ENCODE measurements at regions not wholly inside any gene's neighbourhood (a gene's known extent, or its start where the extent isn't known, plus 50 kb on each side); places are given as distances from the start of the nearest gene placed in this dataset.

DNA sequence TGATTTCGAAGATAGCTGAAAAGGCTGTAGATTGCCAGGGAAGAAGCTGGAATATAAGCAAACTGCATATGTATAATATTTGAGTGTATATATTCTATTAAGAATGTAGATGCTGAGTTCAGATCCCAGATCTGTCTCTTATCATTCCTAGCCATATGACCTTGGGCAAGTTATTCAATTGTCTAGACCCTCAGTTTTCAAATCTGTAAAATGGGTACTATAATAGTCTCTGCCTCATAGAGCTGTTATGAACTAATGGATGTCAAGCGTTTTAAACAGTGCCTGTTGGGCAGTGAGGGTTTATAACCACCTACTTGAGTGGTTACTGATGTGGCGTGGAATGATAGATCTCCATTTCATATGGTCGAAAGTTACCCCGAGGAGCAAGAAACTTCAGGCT lies 130.4 kb downstream of the GAS1 start:
- Mint-ChIP-seq H3K4me1 (no peaks in the 10 kb centered on the region), H3K27ac (no peak overlapping the region), H3K9me3 (ENCODE audit: insufficient read depth) (no peaks in the 10 kb centered on the region), H3K27me3 (no peaks in the 10 kb centered on the region), H3K4me3 (no peak overlapping the region)
- Histone ChIP-seq H3K36me3 (replicated peaks in 1 of 2; ENCODE audit: control extremely low read depth in 1 of 2, control insufficient read depth in 1 of 2, extremely low read depth in 1 of 2, insufficient read depth in 2 of 2, low read length in 1 of 2) (no peaks in the 10 kb centered on the region), H3K27ac (ENCODE audit: low read length in 2 of 2) (no peak overlapping the region), H2AFZ (ENCODE audit: insufficient read depth, low read depth, low read length, poor library complexity, severe bottlenecking) (no peak overlapping the region), H3K27me3 (replicated peaks in 1 of 4; ENCODE audit: control extremely low read depth in 1 of 4, control insufficient read depth in 3 of 4, insufficient read depth in 4 of 4, low read length in 3 of 4) (no peaks in the 10 kb centered on the region), H3K4me2 (replicated peaks; ENCODE audit: low read depth, low read length, poor library complexity, severe bottlenecking) (no peak overlapping the region), H3K4me3 (ENCODE audit: control extremely low read depth in 1 of 5, extremely low read depth in 1 of 5, insufficient read depth in 1 of 5, low read depth in 2 of 5, low read length in 4 of 5) (no peak overlapping the region), H3K9ac (ENCODE audit: low read length) (no peak overlapping the region), H3K9me3 (ENCODE audit: control extremely low read depth in 1 of 3, control insufficient read depth in 2 of 3, insufficient read depth in 1 of 3, low read length in 2 of 3) (peaks cover 0 to 15% (median 0%) of the 10 kb centered on the region in 3 donors), H3K4me1 (ENCODE audit: control insufficient read depth in 2 of 2, insufficient read depth in 2 of 2, low read length in 2 of 2) (no peaks in the 10 kb centered on the region), H4K20me1 (ENCODE audit: control insufficient read depth, insufficient read depth, low read length, poor library complexity, severe bottlenecking) (no peaks in the 10 kb centered on the region), H3K79me2 (ENCODE audit: control insufficient read depth, insufficient read depth, low read length) (no peaks in the 10 kb centered on the region)
- POLR2A ChIA-PET = no interaction called here
- intact Hi-C loops (cut with micrococcal nuclease) = no loop called here
- TF ChIP-seq, protein P1, sequence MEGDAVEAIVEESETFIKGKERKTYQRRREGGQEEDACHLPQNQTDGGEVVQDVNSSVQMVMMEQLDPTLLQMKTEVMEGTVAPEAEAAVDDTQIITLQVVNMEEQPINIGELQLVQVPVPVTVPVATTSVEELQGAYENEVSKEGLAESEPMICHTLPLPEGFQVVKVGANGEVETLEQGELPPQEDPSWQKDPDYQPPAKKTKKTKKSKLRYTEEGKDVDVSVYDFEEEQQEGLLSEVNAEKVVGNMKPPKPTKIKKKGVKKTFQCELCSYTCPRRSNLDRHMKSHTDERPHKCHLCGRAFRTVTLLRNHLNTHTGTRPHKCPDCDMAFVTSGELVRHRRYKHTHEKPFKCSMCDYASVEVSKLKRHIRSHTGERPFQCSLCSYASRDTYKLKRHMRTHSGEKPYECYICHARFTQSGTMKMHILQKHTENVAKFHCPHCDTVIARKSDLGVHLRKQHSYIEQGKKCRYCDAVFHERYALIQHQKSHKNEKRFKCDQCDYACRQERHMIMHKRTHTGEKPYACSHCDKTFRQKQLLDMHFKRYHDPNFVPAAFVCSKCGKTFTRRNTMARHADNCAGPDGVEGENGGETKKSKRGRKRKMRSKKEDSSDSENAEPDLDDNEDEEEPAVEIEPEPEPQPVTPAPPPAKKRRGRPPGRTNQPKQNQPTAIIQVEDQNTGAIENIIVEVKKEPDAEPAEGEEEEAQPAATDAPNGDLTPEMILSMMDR (IDR thresholded peaks at IDR 0.05) = no peak
- no peak for TF ChIP-seq EZH2 (IDR thresholded peaks at IDR 0.05; ENCODE audit: borderline replicate concordance, insufficient read depth, low read depth, low read length, poor library complexity, severe bottlenecking)
- ATAC-seq (ENCODE audit: low read depth) (no peak), DNase-seq (no peak)
- WGBS (ENCODE audit: insufficient coverage) = 94% methylated on average over 4 of the region's 5 CpGs
- CTCF ChIA-PET = no interaction called here

DNA sequence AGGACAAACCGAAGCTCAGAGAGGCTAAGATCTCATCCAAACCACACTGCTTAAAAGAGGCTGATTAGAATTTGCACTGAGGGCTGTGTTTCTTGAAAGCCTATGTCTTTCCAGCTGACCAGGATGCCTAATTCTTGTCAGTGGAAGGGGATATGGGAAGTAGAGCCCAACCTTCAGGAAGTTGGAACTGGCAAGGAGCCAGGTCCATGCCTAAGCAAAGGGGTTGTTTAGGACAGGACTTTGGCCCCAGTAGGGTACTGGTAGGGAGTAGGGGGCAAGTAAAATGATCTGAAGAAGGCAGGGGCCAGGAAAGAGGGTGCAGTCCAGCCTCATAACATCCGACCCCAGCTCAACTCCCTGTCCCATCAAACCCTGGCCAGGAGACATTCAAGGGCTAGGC lies 130.9 kb downstream of the GAS1 start:
- no peak for DNase-seq
- no peak overlapping the region for H3K4me3 Mint-ChIP-seq
- no peaks in the 10 kb centered on the region for H3K9me3 Mint-ChIP-seq (ENCODE audit: insufficient read depth)
- H3K27ac Mint-ChIP-seq = no peak overlapping the region
- no peak overlapping the region for H3K9ac ChIP-seq (ENCODE audit: low read length)
- no peak overlapping the region for H2AFZ ChIP-seq (ENCODE audit: insufficient read depth, low read depth, low read length, poor library complexity, severe bottlenecking)
- no peak for TF ChIP-seq EZH2 (IDR thresholded peaks at IDR 0.05; ENCODE audit: borderline replicate concordance, insufficient read depth, low read depth, low read length, poor library complexity, severe bottlenecking)
- TF ChIP-seq, protein P1 (IDR thresholded peaks at IDR 0.05) = no peak
- no peaks in the 10 kb centered on the region for H3K27me3 Mint-ChIP-seq
- ChIA-PET CTCF (no interaction called here), POLR2A (no interaction called here)
- H3K4me2 ChIP-seq (replicated peaks; ENCODE audit: low read depth, low read length, poor library complexity, severe bottlenecking) = no peak overlapping the region
- no peaks in the 10 kb centered on the region for H4K20me1 ChIP-seq (ENCODE audit: control insufficient read depth, insufficient read depth, low read length, poor library complexity, severe bottlenecking)
- no CpG with 5 or more reads among the region's 2 CpGs for WGBS (ENCODE audit: insufficient coverage)
- H3K9me3 ChIP-seq (ENCODE audit: control extremely low read depth in 1 of 3, control insufficient read depth in 2 of 3, insufficient read depth in 1 of 3, low read length in 2 of 3) = peaks cover 0 to 15% (median 0%) of the 10 kb centered on the region in 3 donors
- intact Hi-C loops (cut with micrococcal nuclease) = no loop called here
- H3K4me1 Mint-ChIP-seq = no peaks in the 10 kb centered on the region
- ATAC-seq (ENCODE audit: low read depth) = no peak
- H3K36me3 ChIP-seq (replicated peaks in 1 of 2; ENCODE audit: control extremely low read depth in 1 of 2, control insufficient read depth in 1 of 2, extremely low read depth in 1 of 2, insufficient read depth in 2 of 2, low read length in 1 of 2) = no peaks in the 10 kb centered on the region
- H3K27me3 ChIP-seq (replicated peaks in 1 of 4; ENCODE audit: control extremely low read depth in 1 of 4, control insufficient read depth in 3 of 4, insufficient read depth in 4 of 4, low read length in 3 of 4) = no peaks in the 10 kb centered on the region
- no peak overlapping the region for H3K4me3 ChIP-seq (ENCODE audit: control extremely low read depth in 1 of 5, extremely low read depth in 1 of 5, insufficient read depth in 1 of 5, low read depth in 2 of 5, low read length in 4 of 5)
- no peaks in the 10 kb centered on the region for H3K4me1 ChIP-seq (ENCODE audit: control insufficient read depth in 2 of 2, insufficient read depth in 2 of 2, low read length in 2 of 2)
- H3K27ac ChIP-seq (ENCODE audit: low read length in 2 of 2) = no peak overlapping the region
- no peaks in the 10 kb centered on the region for H3K79me2 ChIP-seq (ENCODE audit: control insufficient read depth, insufficient read depth, low read length)
